ENCODE measurements at regions not wholly inside any gene's neighbourhood (a gene's known extent, or its start where the extent isn't known, plus 50 kb on each side); places are given as distances from the start of the nearest gene placed in this dataset.

DNA sequence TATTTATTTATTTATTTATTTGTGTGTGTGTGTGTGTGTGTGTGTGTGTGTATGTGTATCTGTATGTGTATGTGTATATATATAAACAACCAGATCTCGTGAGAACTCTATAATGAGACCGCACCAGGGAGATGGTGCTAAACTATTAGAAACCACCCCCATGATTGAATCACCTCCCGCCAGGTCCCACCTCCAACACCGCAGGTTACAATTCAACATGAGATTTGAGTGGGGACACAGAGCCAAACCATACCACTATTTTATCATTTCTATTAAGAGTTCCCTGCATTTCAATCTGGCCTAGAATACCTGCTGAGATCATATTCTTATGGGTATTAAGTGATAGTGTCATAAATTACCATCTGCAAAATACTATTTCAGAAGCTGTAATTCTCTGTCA, 243.8 kb upstream of the PLEKHG7 start:
- DNase-seq = no peak

DNA sequence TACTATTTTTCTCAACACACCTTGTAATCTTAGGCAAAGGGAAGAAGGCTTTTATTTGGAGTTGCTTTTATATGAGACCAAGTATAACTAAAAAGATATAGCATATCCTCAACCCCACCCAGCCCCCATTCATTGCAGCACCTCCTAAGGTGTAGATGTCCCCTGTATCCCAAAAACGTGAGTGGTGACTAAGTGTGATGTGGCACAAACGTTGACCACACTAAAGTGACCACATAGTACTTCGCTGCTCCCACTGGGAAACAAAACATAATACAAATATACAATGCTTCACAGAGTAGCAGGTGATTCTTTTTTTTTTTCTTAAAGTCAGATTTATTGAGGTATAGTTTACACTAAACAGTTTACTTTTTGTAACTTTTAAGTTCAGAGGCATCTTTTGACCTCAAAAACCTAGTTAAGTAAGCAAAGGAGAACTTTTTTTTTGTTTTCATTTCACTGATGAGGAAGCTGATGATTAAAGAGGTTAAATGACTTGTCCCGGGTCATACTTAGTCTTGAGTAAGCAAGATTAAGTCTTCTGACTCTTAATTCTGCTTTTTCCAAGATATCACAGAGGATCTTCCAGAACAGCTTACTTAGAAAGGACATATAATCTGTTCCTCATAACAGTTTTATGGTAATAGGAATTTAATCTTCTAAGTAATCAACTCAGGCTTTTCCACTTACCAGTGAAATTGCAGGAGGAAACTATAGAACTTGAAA, 245.2 kb upstream of the PLEKHG7 start:
- DNase-seq = no peak

DNA sequence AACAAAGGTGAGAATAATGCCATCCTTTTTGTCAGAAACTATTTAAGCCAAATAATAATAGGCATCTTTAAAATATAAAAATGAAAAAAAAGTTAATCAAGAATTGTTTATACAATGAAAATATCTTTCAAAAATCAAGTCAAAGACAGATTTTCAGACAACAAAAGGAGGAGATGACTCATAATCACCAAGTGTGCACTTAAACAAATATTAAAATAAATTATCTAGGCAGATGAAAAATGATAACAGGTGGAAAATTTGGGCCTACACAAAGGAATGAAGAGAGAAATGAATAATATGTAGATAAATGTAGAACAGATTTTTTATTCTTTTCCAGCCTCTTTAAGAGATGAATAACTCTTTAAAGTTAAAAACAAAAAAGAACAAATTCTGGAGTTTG, 250.0 kb upstream of the PLEKHG7 start:
- no peak for DNase-seq

DNA sequence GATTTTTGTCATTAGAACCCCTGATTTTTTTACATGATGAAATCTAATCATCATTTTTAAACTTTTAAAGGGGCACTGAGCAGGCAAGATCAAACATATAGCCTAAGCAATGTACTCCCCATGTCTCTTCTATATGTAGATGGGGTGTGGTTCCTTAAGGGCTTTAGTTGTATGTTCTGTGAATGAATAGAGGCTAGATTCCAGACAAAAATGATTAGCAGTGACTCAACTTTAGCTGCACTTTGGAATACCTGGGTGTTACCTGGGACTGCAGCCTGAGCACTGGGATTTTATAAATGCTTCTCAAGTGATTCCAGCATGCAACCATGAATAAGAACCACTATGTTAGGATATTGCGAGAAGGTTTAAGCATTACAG, 256.7 kb upstream of the PLEKHG7 start:
- no peak for DNase-seq

DNA sequence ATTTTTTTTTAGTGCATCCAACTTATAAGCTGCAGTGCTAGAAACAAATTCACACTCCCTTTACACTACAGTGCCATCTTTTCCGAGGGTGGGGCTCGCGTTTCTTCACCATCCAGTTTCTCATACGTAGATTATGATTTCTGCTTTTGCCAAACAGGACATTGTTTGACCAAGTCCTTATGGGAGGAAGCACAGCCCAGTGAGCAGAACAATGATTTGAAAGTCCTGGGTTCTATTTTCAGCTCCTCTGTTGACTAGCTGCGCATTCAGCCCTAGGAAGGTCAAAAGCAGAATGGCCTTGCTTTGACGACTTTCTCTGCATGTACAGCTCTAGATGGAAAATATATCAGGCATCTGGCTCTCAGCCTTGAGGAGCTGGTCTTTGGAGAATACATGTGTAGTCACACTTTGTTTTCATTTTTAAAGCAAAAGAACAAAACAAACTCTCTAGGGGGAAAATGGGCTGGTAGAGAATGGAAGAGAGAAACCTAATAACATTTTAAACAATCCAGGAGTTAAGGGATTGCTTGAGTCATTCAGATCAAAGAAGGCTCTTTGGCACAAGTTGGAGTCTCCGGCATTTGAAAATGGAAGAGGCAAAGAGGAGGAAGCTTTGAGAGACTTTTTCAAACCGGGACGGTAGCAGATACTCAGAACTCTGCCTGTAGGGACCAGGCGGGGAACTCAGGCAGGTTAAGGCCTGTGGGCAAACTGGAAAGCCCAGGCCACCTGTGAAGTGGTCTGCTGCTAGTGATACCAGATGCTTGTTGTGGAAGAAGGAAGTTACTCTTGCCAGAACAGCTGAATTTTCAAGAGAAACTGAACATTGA, 257.3 kb upstream of the PLEKHG7 start:
- DNase-seq = peak; percentile 6

DNA sequence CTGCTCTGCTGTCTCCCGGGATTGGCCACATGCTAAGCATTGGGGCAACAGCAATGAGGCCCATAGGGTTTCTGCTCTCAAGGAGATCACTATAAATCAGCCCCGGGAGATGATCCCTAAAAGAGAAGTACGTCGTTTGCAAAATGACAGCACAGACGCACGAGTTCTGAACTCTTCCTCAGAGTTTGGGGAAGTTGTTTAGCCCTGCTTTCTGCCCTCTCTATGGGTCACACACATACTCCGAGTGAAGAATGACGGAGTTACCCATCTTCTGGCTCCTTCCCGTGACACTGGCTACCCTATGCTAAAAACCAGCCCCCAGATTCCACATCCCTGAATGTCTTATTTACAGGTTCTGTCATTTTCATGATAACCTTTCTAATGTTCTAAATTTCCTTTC, 258.0 kb upstream of the PLEKHG7 start:
- no peak for DNase-seq

DNA sequence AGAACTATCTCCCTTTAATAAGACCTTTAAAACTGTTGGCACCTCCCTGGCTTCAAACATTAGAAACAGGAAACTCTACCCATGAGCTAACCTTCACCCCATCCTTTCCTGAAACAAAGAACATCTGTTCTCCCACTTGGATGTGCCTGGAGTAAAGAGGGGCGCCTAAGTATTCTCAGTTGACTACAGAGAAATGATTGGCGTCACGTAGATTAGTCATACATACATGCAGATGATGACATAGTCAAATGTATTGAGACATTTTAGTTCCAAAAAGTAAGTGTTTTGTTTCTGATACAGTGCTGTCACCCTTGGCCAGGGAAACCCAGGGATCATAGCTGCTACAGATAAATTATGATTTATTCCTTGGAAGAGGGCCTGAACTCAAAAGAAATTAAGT, 260.0 kb upstream of the PLEKHG7 start:
- DNase-seq = no peak

DNA sequence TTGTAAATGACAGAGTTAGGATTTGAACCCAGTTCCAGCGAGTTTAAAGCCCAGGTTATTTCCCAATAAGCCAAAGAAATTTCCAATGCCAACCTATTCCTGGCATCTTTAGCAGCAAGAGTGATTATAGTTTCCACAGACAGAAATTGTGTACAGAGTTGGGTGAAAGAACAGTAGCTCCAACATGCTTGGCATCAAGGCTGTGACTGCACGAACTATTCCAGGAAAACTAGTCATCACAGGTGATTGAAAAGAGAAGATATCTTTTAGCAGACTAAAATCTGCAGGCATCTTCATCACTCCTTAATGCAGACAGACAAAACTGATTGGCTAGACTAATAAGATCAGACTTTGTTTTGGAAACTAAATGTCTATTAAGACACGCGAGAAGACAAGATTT, 262.7 kb upstream of the PLEKHG7 start:
- no peak for DNase-seq

DNA sequence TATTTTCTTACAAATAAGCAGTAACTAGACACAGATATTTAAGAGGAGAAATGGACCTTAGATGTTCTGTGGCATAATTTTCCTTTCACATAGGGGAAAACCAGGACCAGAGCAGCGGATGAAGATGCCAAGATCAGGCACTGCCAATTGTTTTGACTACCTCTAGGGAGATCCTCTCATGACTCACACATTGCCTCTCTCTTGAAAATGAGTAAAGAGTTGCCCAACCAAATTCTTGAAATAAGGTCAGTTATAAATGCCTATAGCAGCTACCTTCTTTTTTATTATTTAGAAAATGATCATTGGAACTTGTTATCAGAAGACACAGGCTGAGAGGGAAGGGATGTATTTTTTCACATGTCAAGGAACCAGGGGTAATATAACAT, 263.4 kb upstream of the PLEKHG7 start:
- no peak for DNase-seq

DNA sequence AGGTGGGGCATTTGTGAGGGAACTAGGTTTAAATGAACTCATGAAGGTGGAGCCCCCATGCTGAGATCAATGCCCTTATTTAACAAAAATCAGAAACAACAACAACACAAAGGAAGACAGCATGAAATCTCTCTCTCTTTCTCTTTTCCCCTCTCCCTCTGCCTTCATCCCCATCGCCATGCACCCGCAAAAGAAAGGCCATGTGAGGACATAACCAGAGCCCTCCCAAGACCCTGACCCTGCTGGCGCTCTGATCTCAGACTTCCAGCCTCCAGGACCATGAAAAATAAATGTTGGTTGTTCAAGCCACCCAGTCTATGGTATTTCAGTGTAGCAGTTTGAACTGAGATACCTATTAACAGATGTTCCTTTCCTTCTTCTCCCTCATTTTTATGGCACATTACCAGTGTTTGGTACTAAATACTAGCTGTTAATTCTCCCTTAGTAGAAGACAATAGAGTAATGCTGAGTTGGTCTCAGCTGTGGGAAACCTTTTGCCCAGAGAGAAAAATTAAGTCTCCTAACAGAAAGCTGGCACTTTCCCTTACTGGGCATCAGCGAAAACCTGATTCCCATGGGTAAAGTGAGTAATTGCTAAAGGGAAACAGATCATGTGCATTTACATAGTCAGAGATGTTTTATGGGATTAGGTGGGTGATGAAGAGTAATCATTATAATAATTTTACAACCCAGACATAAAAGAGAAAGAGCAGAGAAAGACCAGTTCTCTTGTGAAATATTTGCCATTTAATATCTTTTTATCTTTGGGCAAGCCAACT, 264.0 kb upstream of the PLEKHG7 start:
- DNase-seq = no peak

DNA sequence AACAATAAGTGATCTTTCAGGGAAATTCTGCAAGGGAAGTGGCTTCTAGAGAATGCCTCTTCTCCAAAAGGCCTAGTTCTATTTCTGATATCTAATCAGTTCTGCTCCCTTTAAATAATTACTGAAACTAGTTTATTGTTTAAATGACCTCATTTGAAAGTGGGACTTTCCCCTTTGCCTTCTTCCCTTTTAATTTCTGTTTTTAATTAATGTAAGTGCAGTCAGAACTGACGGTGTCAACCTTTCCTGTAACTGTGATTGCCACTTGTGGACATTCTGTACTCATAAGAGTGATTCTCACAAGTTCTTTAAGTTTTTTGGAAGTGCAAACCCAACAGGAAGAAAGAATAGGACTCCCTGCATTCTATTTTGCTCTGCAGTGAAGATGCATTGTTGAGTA, 265.3 kb upstream of the PLEKHG7 start:
- no peak for DNase-seq

DNA sequence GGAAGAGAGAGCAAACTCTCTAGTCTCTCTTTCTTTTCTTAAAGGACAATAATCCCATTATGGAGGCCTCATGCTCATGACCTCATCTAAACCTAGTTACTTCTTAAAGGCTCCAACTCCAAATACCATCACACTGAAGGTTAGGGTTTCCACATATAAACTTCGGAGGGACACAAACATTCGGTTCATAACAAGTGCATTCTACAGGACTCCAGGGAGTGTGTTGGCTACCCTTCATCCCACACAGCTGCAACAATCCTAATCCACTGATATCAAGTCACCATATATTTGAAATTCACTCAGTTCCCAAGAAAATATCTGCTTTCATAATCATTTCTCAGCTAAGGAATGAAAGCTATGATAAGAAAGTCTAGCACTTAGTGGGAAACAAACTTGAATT, 265.9 kb upstream of the PLEKHG7 start:
- no peak for DNase-seq

DNA sequence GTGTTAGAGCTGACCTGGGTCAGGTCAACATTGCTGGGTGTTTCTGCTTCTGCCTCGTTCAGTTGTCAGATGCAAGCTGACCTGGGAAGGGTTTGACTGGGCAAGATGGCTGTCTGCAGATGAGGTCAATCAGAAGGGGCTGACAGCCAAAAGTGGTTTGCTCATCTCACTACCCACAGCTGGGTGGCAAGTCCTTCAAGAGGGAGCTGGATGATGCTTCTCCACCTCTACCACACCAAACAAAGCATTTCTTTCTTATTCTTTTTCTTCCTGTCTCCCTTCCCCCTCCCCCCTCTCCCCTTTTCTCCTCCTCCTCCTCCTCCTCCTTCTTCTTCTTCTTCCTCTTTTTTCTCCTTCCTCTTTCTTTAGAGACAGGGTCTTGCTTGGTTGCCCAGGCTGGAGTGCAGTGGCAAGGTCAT, 268.2 kb upstream of the PLEKHG7 start:
- DNase-seq = no peak

DNA sequence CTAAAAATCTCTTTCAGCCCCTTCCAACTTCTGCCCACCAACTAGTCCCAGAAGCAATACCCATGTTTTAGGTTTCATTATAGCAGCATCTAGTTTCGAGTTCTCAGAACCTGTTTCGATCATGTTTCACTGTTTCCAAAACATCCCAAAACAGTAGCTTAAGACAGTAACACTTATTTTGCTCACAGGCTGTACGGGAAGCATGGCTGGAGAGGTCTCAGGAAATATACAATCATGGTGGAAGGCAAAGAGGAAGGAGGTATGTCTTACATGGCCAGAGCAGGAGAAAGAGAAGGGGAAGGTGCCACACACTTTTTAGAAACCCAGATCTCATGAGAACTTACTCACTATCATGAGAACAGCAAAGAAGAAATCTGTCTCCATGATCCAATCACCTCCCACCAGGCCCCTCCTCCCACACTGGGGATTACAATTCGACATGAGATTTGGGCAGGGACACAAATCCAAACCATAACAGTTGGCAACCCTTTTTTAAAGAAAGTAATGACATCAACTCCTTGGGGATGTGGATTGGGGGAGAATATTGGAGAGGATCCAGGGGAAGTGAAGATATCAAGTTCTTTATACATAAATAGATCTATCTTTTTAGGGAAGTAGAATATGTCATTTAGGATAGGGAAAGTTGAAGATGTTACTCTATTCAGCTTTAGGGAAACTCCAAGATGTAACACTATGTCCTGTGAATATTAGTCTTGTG, 269.9 kb upstream of the PLEKHG7 start:
- DNase-seq = no peak

DNA sequence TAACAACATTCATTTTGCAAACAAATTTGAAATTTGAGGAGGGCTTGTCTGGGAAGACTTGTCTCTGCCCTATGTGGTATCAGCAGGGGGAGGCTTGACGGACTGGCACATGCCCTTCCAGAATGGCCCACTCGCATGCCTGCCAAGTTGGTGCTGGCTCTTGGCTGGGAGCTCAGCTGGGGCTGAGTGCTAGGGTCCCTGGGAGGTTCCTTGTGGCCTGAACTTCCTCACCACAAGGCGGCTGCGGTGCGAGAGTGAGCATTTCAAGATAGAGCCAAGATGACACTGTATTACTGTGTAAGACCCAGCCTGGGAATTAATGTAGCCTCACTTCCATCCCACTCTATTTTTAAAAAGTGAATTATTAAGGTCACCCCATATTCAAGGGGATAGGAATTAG, 271.6 kb upstream of the PLEKHG7 start:
- DNase-seq = no peak

DNA sequence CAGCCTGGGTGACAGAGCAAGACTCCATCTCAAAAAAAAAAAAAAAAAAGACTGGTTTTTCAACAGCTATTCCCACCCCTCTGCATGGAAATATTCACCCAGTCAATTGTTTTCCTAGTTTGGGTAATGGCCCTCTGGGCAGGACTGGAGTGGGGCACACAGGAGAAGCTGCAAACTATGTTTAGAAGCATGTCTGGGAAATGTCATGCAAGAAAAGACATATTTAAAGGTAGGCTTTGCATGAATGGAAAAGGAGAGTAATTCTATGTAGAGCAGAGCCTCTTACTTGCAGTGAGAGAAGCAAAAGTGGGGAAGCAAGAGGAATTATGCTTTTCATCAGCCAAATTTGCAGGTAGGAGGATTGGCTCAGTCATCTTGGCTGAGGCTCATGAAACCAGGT, 276.5 kb upstream of the PLEKHG7 start:
- DNase-seq = no peak

DNA sequence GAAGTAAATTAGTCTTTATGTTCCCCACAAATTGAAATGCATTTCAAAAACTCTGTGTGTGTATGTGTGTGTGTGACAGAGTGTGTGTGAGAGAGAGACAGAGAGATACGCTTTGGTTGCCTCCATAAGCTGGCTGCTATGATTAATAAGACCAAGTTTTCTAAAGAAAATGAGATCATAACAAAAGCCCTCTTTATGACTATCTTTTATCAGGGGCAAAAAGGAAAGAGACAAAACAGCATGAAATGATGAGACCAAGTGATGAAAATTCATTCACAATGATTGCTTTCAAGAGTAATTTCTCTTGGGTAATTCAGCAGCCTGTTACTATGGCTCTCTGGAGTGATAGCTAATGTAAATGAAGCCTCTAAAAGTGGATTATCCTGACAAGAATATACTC, 277.6 kb upstream of the PLEKHG7 start:
- no peak for DNase-seq

DNA sequence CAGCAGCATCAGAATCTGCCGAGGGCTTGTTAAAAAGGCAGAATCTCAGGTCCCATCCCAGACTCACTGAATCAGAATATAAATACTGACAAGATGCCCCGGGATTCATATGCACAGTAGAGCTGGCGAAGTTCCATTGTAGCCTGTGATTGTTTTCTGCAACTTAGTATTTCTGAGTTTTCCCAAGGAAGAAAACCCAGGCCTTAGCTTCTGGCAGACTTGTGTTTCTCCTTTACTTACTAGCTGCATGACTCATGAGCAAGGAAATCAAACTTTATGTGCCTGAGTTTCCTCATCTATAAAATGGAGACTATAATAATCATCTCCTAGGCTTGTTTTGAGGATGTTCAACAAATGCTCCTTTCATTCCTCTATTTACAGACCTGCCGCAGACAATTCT, 278.5 kb upstream of the PLEKHG7 start:
- DNase-seq = no peak

DNA sequence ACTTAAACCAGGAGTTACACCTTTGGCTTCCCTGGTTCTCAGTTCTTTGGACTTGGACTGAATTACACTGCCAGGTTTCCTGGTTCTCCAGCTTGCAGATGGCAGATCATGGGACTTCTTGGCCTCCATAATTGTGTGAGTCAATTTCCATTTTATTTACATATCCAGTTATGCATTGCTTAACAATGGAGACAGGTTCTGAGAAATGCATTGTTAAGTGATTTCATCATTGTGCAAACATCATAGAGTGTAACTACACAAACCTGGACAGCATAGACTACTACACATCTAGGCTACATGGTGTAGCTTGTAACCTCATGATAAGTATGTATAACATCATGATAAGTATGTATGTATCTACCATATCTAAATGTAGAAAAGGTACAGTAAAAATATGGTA, 276.1 kb upstream of the BTG1 start:
- no peak for DNase-seq

DNA sequence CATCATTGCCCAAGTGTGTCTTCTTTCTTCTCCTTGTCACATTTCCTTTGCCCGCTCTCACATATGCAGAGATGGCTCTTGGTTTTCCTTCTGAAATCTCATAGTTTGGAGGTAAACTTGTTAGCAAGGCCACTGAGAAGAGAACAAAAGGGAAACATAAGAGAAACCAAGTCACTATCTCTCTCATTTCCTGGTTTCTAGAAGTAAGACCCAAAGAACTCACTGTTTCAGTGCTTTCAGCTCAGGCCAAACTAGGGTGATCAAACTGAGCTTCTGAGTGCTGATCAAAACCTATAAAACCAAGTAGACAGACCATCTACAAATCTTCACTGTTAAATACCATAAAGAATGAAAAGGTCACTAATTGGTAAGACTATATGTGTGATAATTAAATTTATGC, 275.4 kb upstream of the BTG1 start:
- no peak for DNase-seq

DNA sequence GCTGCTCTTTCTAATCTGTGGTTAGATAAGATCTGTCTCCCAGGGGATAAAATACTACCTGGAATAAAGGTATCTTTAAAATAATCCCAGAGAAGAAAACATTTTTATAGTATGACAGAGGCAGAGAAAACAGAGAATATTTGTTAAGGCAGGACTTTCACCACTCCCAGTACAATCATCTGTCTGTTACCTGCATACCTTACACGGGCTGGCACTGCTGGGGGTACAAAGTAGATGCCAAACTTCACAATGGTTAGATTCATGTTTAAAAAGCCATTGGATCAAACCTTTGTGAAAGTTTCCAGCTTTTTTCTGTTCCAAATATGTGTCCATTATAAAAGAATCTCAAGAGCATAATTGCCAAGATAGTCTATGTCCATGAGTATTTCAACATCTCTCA, 273.6 kb upstream of the BTG1 start:
- DNase-seq = no peak

DNA sequence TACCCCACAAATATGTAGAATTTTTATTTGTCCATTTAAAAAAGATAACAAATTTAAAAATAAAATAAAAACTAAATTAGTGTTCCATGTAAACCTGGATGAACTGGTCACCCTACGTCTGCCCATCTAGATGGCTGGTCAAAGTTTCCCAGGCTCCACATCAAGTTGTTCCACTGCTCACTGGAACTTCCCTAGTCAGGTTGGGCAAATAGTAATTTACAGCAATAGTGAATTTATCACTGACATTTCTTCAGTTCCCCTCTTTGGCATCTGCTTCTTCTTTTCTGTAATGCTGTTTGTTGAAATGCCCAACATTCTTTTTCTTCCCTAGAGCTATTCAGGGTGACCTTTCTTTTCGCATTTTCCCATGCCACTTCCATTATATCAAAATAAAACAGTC, 272.7 kb upstream of the BTG1 start:
- no peak for DNase-seq

DNA sequence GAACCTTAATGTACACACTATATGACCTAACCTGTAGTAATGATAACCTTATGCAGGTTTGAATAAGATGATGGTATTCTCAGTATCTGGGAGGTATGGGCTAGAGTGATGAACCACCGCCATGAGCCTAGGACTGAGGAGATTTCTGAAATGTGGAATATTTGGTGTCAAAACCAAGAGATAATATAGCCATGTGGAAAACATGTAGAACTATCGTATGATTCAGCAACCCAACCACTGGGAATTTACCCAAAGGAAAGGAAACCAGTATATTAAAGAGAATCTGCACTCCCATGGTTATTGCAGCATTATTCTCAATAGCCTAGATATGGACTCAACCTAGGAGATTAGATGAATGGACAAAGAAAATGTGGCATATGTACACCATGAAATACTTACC, 271.7 kb upstream of the BTG1 start:
- no peak for DNase-seq
